ENCODE measurements at regions not wholly inside any gene's neighbourhood (a gene's known extent, or its start where the extent isn't known, plus 50 kb on each side); places are given as distances from the start of the nearest gene placed in this dataset.
A peak's percentile ranks its signal among the peaks of the same experiment; 100 is the strongest.
"Not testable (repeated sequence)": the region's sequence is repeated elsewhere in the genome, so short reads cannot be mapped to it uniquely, and the experiment has no call there.

DNA sequence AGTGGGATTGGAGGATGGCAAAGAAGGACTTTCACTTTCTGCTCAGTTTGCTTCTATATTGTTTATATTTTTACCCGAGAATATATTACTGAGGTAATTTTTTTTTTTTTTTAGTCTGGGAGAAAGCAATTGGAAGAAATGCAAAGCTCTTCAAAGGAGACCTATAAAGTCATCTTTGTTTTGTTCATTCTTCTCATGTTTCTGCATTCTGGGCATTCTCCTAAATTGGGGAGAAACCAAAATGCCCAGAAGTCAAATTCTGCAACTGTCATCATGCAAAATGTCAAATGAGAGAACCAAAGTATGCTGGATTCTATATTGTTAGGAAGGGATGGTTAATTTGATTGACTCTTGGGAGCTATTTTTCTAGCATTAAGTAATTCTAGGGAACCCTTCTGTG lies 168.3 kb upstream of the TSC22D2 start:
- DNase-seq, result no peak

GRCh38 chr3:150238995-150239619 lies 169.0 kb upstream of the TSC22D2 start:
- peak; percentile 78 for DNase-seq

DNA sequence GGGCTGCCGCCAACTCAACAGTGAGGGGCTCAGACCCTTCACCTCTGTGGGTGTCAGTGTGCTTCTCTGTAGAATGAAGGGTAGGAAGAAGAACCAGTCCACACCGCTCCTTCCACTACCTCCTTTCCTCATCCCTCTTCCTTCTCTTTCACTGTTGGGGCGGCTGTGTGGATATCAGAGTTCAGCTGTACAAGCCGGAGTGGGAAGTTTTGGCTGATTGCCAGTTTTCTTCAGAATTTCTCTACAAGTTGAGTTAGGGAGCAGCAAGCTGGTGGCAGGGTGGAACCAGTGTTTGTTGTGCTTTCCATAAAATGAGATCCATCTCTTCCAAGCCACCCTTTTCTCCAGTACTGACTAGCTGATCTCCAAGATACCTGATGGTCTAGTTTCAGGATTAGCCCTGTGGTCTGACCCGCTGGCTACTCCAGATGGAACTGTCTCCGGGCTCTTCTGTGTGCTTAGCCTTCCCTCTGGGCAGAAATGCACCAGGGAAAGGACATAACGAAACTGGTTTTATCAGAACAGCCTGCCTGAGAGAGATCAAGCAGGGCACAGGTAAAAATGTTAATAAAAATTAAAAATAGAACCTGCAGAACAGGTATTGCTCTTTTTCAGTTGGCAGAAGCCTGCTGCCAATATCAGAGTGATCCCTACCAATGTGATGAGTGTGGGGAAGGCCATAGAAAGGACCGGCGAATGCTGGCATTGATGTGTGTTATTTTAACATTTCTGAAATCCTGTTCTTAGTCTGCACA lies 169.9 kb upstream of the TSC22D2 start:
- peak; percentile 26 for DNase-seq

DNA sequence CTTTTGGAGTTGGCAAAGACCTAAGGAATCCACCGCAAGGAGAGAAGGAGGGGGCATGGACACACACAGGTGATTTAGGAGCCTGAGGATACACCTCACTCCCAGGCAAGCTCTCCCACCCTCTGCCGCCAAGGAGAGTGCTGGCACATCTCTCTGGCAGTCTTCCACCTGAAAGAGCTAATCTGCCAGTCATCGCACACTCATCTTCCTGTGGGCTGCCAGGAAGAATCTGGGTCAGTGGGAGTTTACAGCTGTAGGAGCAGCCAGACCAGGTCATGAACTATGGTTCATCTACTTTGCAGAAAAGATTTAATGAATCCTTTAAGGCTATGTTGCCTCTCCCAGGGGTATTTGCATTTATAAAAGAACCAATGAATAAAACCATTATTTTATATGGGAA lies 170.6 kb upstream of the TSC22D2 start:
- DNase-seq, result peak; percentile 33

DNA sequence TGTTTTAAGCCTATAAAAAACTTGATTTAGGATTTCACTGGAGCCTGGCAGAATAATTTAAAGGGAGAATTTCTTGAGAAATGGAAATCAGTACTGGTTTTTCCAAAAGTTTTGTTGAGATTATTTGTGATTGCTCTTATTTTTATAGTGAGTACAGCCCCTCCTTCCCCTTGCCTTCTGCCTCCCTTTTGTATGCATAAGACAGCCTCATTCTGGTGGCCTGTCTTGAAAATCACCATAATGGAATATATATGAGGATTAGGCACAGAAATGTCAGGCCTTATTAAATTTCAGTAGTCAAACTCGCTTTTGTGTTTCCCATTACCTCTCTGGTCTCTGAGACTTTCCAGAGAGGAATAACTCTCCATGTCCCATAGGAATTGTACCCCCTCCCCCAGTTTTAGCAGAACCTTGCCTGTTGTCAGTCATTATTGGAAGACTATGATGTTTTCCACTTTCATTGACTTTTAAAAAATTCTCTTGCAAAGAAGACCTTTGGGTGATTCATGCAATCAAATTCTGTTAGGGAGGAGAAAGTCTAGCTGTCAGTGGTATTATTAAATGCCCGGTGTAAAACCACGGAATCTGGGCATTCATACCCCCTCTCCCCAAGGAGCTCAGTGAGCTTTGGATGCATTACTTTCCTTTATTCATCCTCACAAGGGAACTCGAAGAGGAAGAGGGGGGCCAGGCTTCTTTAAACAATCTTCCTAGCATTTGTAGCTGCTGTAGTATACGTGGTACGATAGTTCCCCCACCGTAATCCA lies 171.6 kb upstream of the TSC22D2 start:
- DNase-seq, result no peak

GRCh38 chr3:150235799-150236198 lies 172.3 kb upstream of the TSC22D2 start:
- DNase-seq, result no peak

GRCh38 chr3:150232992-150233451 lies 175.1 kb upstream of the TSC22D2 start:
- DNase-seq, result no peak

- no peak for DNase-seq
These were observed 178.1 kb upstream of the TSC22D2 start for GRCh38 chr3:150230037-150230436.

DNA sequence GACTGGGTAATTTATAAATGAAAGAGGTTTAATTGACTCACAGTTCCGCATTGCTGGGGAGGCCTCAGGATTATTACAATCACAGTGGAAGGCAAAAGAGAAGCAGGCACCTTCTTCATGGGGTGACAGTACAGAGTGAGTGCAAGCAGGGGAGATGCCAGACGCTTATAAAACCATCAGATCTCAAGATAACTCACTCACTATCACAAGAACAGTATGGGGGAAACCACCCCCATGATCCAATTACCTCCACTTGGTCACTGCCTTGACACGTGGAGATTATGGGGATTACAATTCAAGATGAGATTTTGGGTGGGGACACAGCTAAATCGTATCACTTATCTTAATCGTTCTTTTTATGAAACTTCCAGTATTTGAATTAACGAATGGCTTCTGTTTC lies 179.5 kb upstream of the TSC22D2 start:
- not testable (repeated sequence) for DNase-seq

GRCh38 chr3:150227839-150228238 lies 180.3 kb upstream of the TSC22D2 start:
- DNase-seq, result no peak

GRCh38 chr3:150225986-150226385 lies 182.1 kb upstream of the TSC22D2 start:
- DNase-seq, result no peak

GRCh38 chr3:150223558-150223957 lies 184.5 kb upstream of the TSC22D2 start:
- no peak for DNase-seq

DNA sequence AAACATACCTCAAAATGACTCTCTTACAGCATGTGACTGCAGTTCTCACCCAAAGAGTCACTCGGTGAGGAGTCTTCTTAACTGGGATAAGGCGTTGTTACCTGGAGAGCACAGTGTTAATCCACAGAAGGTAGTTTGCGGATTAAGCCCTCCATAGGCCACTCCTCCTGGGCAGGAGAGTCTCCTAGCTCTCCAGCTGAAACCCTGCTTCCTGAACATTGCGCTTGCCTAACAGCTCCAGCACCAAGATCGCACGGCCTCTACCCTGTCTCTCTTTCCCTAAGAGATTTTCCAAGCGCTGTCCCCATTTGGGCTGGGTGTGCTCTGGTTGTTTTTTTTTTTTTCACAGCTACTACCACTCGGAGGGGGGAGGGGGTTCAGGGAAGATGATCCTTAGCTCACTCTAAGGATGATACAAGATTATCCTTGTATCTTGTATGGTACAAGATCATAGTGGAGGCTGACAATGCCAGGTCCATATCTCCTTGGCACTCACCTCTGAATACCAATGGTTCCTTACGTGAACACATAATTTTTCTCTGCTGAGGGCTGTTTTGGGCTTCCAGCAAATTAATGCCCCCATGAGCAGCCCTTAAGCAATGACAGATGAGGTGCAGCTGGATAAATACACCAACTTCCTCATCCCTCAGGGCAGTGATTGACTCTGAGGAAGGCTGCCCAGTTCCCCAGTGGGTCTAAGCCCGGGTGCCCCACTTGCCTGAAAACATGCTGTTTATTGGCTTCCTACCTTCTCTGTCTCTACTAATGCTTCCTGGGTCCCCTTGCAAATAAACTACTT lies 185.2 kb upstream of the TSC22D2 start:
- no peak for DNase-seq

GRCh38 chr3:150221904-150222523 lies 186.1 kb upstream of the TSC22D2 start:
- DNase-seq, result no peak

- DNase-seq, result no peak
These were observed 187.3 kb upstream of the TSC22D2 start for GRCh38 chr3:150220799-150221198.

GRCh38 chr3:150220041-150220440 lies 188.1 kb upstream of the TSC22D2 start:
- no peak for DNase-seq

- no peak for DNase-seq
These were observed 189.3 kb upstream of the TSC22D2 start for GRCh38 chr3:150218841-150219240.

GRCh38 chr3:150218236-150218635 lies 189.9 kb upstream of the TSC22D2 start:
- no peak for DNase-seq

- DNase-seq, result peak; percentile 82
These were observed 190.4 kb upstream of the TSC22D2 start for GRCh38 chr3:150217691-150218090.

DNA sequence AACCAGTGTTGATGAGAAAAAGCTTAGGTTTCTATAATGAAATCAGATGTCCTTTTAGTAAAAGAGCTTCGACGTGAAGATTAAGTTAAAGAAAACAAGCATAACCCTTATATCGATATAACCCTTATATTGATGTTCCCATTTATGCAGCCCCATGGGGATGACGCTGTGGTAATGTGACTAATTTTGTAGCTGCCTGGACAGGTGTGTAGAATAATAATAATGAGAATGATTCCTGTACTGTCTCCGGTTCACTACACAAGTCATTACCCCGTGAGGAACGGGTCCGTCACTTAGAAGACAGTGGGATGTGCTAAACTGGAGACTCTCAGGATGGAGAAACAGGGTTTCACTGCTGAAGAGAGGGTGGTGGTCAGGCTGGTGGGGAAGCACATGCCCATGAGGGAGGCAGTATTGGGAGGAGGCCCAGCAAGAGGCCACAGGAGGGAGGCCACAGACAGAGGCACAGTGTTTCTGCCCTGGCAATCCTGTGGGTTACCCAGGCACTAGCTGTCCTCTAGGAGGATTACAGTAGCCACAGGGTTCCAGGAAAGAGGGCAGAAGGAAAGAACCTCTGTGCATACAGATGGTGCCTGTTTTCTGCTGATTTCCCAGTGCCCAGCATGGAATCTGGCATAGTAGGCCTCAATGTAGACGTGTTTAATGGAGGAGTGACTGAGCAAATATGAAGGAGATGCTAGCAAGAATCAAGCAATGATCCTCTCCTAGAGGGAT lies 191.1 kb upstream of the TSC22D2 start:
- peak; percentile 82 for DNase-seq

DNA sequence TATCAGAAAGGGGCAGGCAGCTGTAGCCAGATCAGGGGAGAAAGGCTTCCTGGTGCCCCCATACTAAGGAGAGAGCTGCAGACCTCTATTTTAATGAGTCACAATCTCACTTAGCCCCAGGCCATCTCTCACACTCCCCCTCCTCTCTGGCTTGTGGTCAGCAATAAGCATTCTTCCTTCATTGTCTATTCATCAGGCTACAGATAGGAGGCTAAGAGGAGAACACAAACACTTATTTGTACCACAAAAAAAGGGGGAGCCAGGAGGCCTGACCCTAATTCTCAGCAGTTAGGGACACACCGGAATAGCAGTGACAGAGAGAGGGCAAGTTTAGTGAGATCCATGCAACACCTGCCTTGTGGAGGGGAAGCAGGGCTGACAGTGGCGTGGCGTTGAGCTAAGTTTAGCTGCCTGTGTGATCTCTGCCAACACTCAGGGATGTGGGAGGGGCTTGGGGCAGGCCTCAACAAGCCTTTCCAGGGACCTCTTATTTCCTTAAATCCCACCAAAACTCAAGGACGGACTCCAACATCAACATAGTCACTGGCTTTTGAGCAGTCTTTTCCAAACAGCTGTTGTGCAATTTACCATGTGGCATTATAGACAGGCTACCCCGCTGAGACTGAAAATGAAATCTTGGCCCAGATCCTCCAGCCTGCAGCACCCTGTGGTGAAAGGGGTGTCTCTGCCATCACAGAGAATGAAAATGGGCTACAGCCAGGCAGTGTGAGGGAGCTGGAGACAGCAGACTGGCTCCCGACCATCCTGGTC lies 191.9 kb upstream of the TSC22D2 start:
- DNase-seq, result peak; percentile 96

All from NCI-H2171 treated with DMSO at 0.1 percent for 48 hours (cell line).